ENCODE measurements at regions not wholly inside any gene's neighbourhood (a gene's known extent, or its start where the extent isn't known, plus 50 kb on each side); places are given as distances from the start of the nearest gene placed in this dataset.
A peak's percentile ranks its signal among the peaks of the same experiment; 100 is the strongest.

DNA sequence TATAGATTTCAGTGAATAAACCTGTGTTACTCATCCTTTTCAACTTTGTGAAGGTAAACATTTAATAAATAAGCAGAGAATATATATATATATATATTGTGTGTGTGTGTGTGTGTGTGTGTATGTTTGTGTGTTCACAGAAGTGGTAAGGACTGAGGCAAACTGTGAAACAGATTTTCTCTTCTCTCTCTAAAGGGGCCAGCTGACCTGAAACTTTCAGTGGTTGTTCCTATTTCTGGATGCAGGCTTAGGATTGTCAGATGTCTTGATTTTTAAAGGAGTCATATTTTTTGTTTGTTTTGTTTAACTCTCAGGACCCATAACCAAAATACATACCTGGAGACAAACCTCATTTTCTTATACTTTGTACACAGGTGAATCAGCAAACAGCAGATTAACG, 714.9 kb upstream of the MEF2C start:
- TF ChIP-seq EP300 (IDR thresholded peaks at IDR 0.05) (no peak), POLR2A (IDR thresholded peaks at IDR 0.05) (no peak), POLR2AphosphoS5 (IDR thresholded peaks at IDR 0.05) (no peak)
- TF ChIP-seq, protein P1, sequence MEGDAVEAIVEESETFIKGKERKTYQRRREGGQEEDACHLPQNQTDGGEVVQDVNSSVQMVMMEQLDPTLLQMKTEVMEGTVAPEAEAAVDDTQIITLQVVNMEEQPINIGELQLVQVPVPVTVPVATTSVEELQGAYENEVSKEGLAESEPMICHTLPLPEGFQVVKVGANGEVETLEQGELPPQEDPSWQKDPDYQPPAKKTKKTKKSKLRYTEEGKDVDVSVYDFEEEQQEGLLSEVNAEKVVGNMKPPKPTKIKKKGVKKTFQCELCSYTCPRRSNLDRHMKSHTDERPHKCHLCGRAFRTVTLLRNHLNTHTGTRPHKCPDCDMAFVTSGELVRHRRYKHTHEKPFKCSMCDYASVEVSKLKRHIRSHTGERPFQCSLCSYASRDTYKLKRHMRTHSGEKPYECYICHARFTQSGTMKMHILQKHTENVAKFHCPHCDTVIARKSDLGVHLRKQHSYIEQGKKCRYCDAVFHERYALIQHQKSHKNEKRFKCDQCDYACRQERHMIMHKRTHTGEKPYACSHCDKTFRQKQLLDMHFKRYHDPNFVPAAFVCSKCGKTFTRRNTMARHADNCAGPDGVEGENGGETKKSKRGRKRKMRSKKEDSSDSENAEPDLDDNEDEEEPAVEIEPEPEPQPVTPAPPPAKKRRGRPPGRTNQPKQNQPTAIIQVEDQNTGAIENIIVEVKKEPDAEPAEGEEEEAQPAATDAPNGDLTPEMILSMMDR (IDR thresholded peaks at IDR 0.05), result no peak
- Histone ChIP-seq H3K27me3 (no peaks in the 10 kb centered on the region), H3K4me3 (no peak overlapping the region), H3K27ac (no peak overlapping the region), H3K9me3 (no peaks in the 10 kb centered on the region), H3K4me1 (no peaks in the 10 kb centered on the region), H3K36me3 (no peaks in the 10 kb centered on the region)
- intact Hi-C loops (cut with DNase I; ENCODE audit: low total_unique reads), result no loop called here
- no peak for DNase-seq
- 62 to 67% (median 65%) methylated on average over 1 of the region's 1 CpG for WGBS, 5 donors

DNA sequence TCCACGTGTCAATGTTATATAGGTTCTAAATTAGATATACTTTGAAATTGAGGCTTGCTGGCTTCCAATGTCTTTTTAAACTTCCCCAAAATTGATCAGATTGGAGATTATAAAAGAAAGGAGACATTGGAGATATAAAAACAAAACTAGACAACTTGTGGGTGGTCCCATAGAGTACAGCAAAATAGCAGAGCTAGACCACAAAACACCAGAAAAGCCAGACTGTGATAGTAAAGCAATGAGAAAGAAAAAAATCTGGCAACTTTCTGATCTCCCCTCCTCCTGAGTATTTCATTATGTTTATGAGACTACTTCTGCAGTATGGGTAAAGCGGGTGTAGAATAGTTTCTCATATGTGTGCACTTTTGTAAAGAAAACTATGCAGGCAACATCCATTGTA, 713.8 kb upstream of the MEF2C start:
- Histone ChIP-seq H3K4me1 (no peaks in the 10 kb centered on the region), H3K27ac (no peak overlapping the region), H3K9me3 (peaks cover 0 to under 1% (median 0%) of the 10 kb centered on the region in 4 donors), H3K36me3 (no peaks in the 10 kb centered on the region), H3K4me3 (no peak overlapping the region), H3K27me3 (no peaks in the 10 kb centered on the region)
- WGBS, 5 donors, result 40 to 77% (median 45%) methylated on average over 2 of the region's 2 CpGs
- no peak for TF ChIP-seq POLR2A (IDR thresholded peaks at IDR 0.05)
- no peak for TF ChIP-seq EP300 (IDR thresholded peaks at IDR 0.05)
- TF ChIP-seq, protein P1 (IDR thresholded peaks at IDR 0.05), result no peak
- TF ChIP-seq POLR2AphosphoS5 (IDR thresholded peaks at IDR 0.05), result no peak
- intact Hi-C loops (cut with DNase I; ENCODE audit: low total_unique reads), result no loop called here
- DNase-seq, result no peak

DNA sequence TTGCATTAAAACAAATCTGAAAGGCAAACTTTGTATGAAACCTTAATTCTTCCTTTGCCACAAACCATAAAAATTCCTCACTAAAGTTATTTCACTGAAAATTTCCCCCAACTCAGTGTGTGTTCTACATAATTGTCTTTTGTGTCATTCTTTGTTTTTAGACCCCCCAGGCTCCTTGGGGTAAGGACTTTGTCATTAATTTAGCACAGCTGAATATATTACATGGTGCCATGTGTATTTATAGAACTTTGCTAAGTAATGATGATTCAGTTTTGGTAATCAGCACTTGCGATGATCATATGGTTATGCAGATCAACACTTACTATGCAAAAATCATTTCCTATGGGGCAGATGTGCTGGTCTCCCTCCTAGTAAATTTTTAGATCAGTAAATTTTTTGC, 712.1 kb upstream of the MEF2C start:
- Histone ChIP-seq H3K4me1 (no peaks in the 10 kb centered on the region), H3K27me3 (no peaks in the 10 kb centered on the region), H3K4me3 (no peak overlapping the region), H3K36me3 (no peaks in the 10 kb centered on the region), H3K9me3 (peaks cover 0 to 10% (median 4%) of the 10 kb centered on the region in 4 donors), H3K27ac (no peak overlapping the region)
- TF ChIP-seq POLR2A (IDR thresholded peaks at IDR 0.05) (no peak), EP300 (IDR thresholded peaks at IDR 0.05) (no peak), POLR2AphosphoS5 (IDR thresholded peaks at IDR 0.05) (no peak)
- TF ChIP-seq, protein P1 (IDR thresholded peaks at IDR 0.05), result no peak
- no peak for DNase-seq
- 92 to 96% (median 94%) methylated on average over 1 of the region's 1 CpG for WGBS, 5 donors
- intact Hi-C loops (cut with DNase I; ENCODE audit: low total_unique reads), result no loop called here

DNA sequence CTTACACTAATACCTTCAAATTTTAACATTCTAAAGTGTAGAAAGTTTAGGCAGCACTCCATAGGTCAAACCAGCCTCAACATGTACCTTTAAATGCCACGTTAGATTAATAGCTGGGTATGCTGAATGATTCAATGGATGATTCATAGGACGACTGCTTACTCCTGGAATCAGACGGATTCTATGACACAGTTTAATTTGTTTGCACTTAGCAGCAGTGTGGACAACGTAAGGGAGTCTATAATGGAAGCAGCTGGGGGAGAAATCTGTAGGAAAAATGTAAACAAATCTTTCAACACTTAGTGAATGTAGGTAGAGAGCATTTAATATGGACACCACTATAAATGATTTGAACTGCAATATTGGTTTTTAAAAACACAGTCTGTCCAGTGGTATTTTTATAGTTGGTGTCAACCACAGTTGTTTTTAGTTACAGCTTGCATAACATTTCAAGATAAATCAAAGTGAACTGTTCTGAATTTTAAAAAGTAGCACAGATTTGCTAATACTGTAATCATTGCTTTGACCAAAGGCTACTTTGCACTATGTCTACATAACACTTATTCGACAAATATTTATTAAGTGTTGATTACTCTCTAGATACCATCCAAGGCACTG, 701.5 kb upstream of the MEF2C start:
- intact Hi-C loops (cut with DNase I; ENCODE audit: low total_unique reads), result no loop called here
- WGBS, 5 donors, result 38 to 54% (median 51%) methylated on average over 5 of the region's 5 CpGs
- no peak overlapping the region for H3K4me3 ChIP-seq
- no peaks in the 10 kb centered on the region for H3K27me3 ChIP-seq
- H3K27ac ChIP-seq, result no peak overlapping the region
- H3K36me3 ChIP-seq, result no peaks in the 10 kb centered on the region
- no peaks in the 10 kb centered on the region for H3K4me1 ChIP-seq
- peaks cover 0 to 6% (median 0%) of the 10 kb centered on the region in 4 donors for H3K9me3 ChIP-seq
- TF ChIP-seq, protein P1 (IDR thresholded peaks at IDR 0.05), result no peak
- TF ChIP-seq POLR2A (IDR thresholded peaks at IDR 0.05) (no peak), EP300 (IDR thresholded peaks at IDR 0.05) (no peak), POLR2AphosphoS5 (IDR thresholded peaks at IDR 0.05) (no peak)
- DNase-seq, result peak in 1 of 2 donors; percentile 16

All from stomach (tissue), 8 donors.